ENCODE measurements at regions not wholly inside any gene's neighbourhood (a gene's known extent, or its start where the extent isn't known, plus 50 kb on each side); places are given as distances from the start of the nearest gene placed in this dataset.

- TF ChIP-seq AFF4 (CRISPR knock-in tag; IDR thresholded peaks at IDR 0.05) (no peak), IRF2 (CRISPR knock-in tag; IDR thresholded peaks at IDR 0.05) (no peak), ZNF292 (CRISPR knock-in tag; IDR thresholded peaks at IDR 0.05; ENCODE audit: borderline replicate concordance, low read depth) (no peak), SETDB1 (CRISPR knock-in tag; IDR thresholded peaks at IDR 0.05; ENCODE audit: borderline replicate concordance) (no peak)
These were observed 1237.8 kb upstream of the ACO1 start (continued) for GRCh38 chr9:31146485-31147166.

DNA sequence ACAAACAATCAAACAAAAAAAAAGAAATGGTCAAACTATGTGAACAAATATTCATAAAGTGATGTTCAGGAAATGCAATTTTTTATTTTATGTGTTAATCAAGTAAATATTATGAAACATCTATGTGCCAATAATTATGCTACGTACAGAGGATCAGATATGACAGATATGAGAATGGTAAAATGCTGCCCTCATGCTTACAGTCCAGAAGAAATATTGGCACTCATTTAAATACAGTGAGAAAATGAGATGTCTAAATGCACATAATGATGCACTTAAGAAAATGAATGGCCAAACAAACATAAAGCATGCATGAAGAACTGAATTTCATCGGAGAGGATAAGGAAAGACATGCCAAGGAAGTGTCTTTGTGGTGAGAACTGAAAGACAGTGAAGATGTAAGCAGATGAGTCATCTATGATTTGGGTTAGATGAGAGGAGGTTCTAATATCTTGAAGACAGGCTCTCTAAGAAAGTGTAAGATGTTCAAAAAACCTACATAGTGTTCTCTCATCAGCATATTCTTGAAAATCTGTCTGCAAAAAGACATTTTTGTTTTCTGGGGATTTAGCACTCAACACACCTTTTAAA is 1231.1 kb upstream of the ACO1 start:
- H3K9ac ChIP-seq (ENCODE audit: insufficient read depth, low read depth, low read length): no peak overlapping the region
- intact Hi-C loops (cut with micrococcal nuclease; ENCODE audit: unreplicated experiment): no loop called here
- H3K4me2 ChIP-seq (ENCODE audit: low read depth, low read length): no peak overlapping the region
- DNase-seq (ENCODE audit: low spot score) (no peak), FAIRE-seq (no peak), ATAC-seq (no peak)
- CTCF ChIA-PET (ENCODE audit: low intra/inter-chr PET ratio, low total read pairs): no interaction called here
- no TSS peak for BruUV-seq (replicated peaks)
- in situ Hi-C loops (cut with HindIII; ENCODE audit: extremely low pct_ligation_motif_present, low pct_unique_long_range_greater_than_20kb): no loop called here
- no peak overlapping the region for H3K27ac ChIP-seq (ENCODE audit: extremely low read length, insufficient read depth, low read length)
- 8% methylated on average over 2 of the region's 2 CpGs for WGBS (ENCODE audit: low lambda C conversion rate)
- no peaks in the 10 kb centered on the region for H3K36me3 ChIP-seq (replicated peaks in 1 of 2; ENCODE audit: control insufficient read depth in 1 of 2, insufficient read depth in 2 of 2, low read length in 2 of 2)
- no peak for TF ChIP-seq ZNF775 (CRISPR knock-in tag; IDR thresholded peaks at IDR 0.05; ENCODE audit: borderline replicate concordance)
- H2AFZ ChIP-seq (ENCODE audit: low read length): no peak overlapping the region
- no peaks in the 10 kb centered on the region for H4K20me1 ChIP-seq (ENCODE audit: insufficient read depth, low read length)
- POLR2A ChIA-PET: no interaction called here
- no peaks in the 10 kb centered on the region for H3K27me3 ChIP-seq (ENCODE audit: control insufficient read depth in 1 of 2, insufficient read depth in 2 of 2, low read length in 2 of 2)
- H3K4me3 ChIP-seq (replicated peaks in 1 of 3; ENCODE audit: insufficient read depth in 1 of 3, low read depth in 2 of 3, low read length in 3 of 3): no peak overlapping the region
- H3K4me1 ChIP-seq (ENCODE audit: insufficient read depth, low read length): no peaks in the 10 kb centered on the region
- no peaks in the 10 kb centered on the region for H3K9me3 ChIP-seq (ENCODE audit: low read length)
- no peaks in the 10 kb centered on the region for H3K79me2 ChIP-seq (ENCODE audit: insufficient read depth, low read length)
